HG02588 (cell line): ENCODE measurements at regions not wholly inside any gene's neighbourhood (a gene's known extent, or its start where the extent isn't known, plus 50 kb on each side); places are given as distances from the start of the nearest gene placed in this dataset.
"Not testable (repeated sequence)": the region's sequence is repeated elsewhere in the genome, so short reads cannot be mapped to it uniquely, and the experiment has no call there.

Source experiments
- ATAC-seq: cut with Tn5 transposase; IDR thresholded peaks from one replicate; pipeline ENCODE4 v1.9.1; 2021; ENCODE audit warnings: mild to moderate bottlenecking, moderate library complexity; ENCODE audit not compliant: unreplicated experiment

GRCh38 chr3:161894657-161895056, 398.0 kb downstream of the OTOL1 start:
- ATAC-seq = no peak

- no peak for ATAC-seq
These were observed 409.0 kb downstream of the OTOL1 start for GRCh38 chr3:161905520-161906132.

- no peak for ATAC-seq
These were observed 417.3 kb downstream of the OTOL1 start for GRCh38 chr3:161913786-161914389.

GRCh38 chr3:161914703-161915417, 418.3 kb downstream of the OTOL1 start:
- no peak for ATAC-seq

- ATAC-seq = no peak
These were observed 418.8 kb downstream of the OTOL1 start for GRCh38 chr3:161915418-161915750.

- no peak for ATAC-seq
These were observed 423.6 kb downstream of the OTOL1 start for GRCh38 chr3:161920196-161920595.

GRCh38 chr3:161925749-161926360, 429.2 kb downstream of the OTOL1 start:
- ATAC-seq = no peak

GRCh38 chr3:161927131-161927530, 430.5 kb downstream of the OTOL1 start:
- ATAC-seq = no peak

- ATAC-seq = no peak
These were observed 443.5 kb downstream of the OTOL1 start for GRCh38 chr3:161939918-161940620.

GRCh38 chr3:161940621-161940965, 444.0 kb downstream of the OTOL1 start:
- no peak for ATAC-seq

- ATAC-seq = no peak
These were observed 445.3 kb downstream of the OTOL1 start for GRCh38 chr3:161941891-161942290.

GRCh38 chr3:161943801-161944345, 447.3 kb downstream of the OTOL1 start:
- not testable (repeated sequence) for ATAC-seq

- no peak for ATAC-seq
These were observed 449.9 kb downstream of the OTOL1 start for GRCh38 chr3:161946443-161946960.

GRCh38 chr3:161950318-161950868, 453.8 kb downstream of the OTOL1 start:
- no peak for ATAC-seq

- no peak for ATAC-seq
These were observed 460.9 kb downstream of the OTOL1 start for GRCh38 chr3:161957467-161957866.

- ATAC-seq = no peak
These were observed 468.2 kb downstream of the OTOL1 start for GRCh38 chr3:161964857-161965256.

- ATAC-seq = no peak
These were observed 473.3 kb downstream of the OTOL1 start for GRCh38 chr3:161969867-161970266.

- ATAC-seq = no peak
These were observed 478.6 kb downstream of the OTOL1 start for GRCh38 chr3:161975201-161975600.

GRCh38 chr3:161977063-161977462, 480.5 kb downstream of the OTOL1 start:
- ATAC-seq = no peak

GRCh38 chr3:161977850-161978249, 481.2 kb downstream of the OTOL1 start:
- ATAC-seq = no peak

- no peak for ATAC-seq
These were observed 491.3 kb downstream of the OTOL1 start for GRCh38 chr3:161987933-161988332.
